ENCODE measurements at regions not wholly inside any gene's neighbourhood (a gene's known extent, or its start where the extent isn't known, plus 50 kb on each side); places are given as distances from the start of the nearest gene placed in this dataset.

- Histone ChIP-seq H3K4me3 (no peak overlapping the region), H3K27ac (no peak overlapping the region), H3K4me1 (no peaks in the 10 kb centered on the region), H3K36me3 (no peaks in the 10 kb centered on the region), H3K27me3 (no peaks in the 10 kb centered on the region), H3K9me3 (no peaks in the 10 kb centered on the region)
- TF ChIP-seq POLR2AphosphoS5 (IDR thresholded peaks at IDR 0.05) (no peak), POLR2A (IDR thresholded peaks at IDR 0.05) (no peak), EP300 (IDR thresholded peaks at IDR 0.05) (no peak), CTCF (IDR thresholded peaks at IDR 0.05) (no peak)
- 96% methylated on average over 4 to 7 of the region's 7 CpGs for WGBS, 2 donors
- ATAC-seq (ENCODE audit: low FRiP score in 2 of 2) (no peak), DNase-seq (peak in 1 of 2 donors; percentile 32)
These were observed 111.5 kb downstream of the TTC32 start for GRCh38 chr2:19790291-19790690.

GRCh38 chr2:19787134-19787533, 114.6 kb downstream of the TTC32 start:
- ATAC-seq (ENCODE audit: low FRiP score in 2 of 2) (no peak), DNase-seq (no peak)
- Histone ChIP-seq H3K4me3 (no peak overlapping the region), H3K27me3 (no peaks in the 10 kb centered on the region), H3K27ac (no peak overlapping the region), H3K36me3 (no peaks in the 10 kb centered on the region), H3K4me1 (no peaks in the 10 kb centered on the region), H3K9me3 (no peaks in the 10 kb centered on the region)
- 75 to 80% methylated on average over 11 of the region's 11 CpGs for WGBS, 2 donors
- TF ChIP-seq EP300 (IDR thresholded peaks at IDR 0.05) (no peak), POLR2A (IDR thresholded peaks at IDR 0.05) (no peak), POLR2AphosphoS5 (IDR thresholded peaks at IDR 0.05) (no peak), CTCF (IDR thresholded peaks at IDR 0.05) (no peak)

- no peak overlapping the region for H3K27ac ChIP-seq
- H3K27me3 ChIP-seq = no peaks in the 10 kb centered on the region
- H3K4me1 ChIP-seq = no peaks in the 10 kb centered on the region
- no peaks in the 10 kb centered on the region for H3K36me3 ChIP-seq
- 78 to 83% methylated on average over 5 of the region's 5 CpGs for WGBS, 2 donors
- peak in 1 of 2 donors; percentile 43 for ATAC-seq (ENCODE audit: low FRiP score in 2 of 2)
- DNase-seq = no peak
- H3K4me3 ChIP-seq = no peak overlapping the region
- H3K9me3 ChIP-seq = no peaks in the 10 kb centered on the region
- no peak for TF ChIP-seq CTCF (IDR thresholded peaks at IDR 0.05)
- no peak for TF ChIP-seq EP300 (IDR thresholded peaks at IDR 0.05)
- TF ChIP-seq POLR2AphosphoS5 (IDR thresholded peaks at IDR 0.05) = no peak
- TF ChIP-seq POLR2A (IDR thresholded peaks at IDR 0.05) = no peak
These were observed 115.2 kb downstream of the TTC32 start for GRCh38 chr2:19786408-19787058.

- H3K36me3 ChIP-seq = no peaks in the 10 kb centered on the region
- H3K27me3 ChIP-seq = no peaks in the 10 kb centered on the region
- H3K9me3 ChIP-seq = no peaks in the 10 kb centered on the region
- H3K27ac ChIP-seq = no peak overlapping the region
- no peak overlapping the region for H3K4me3 ChIP-seq
- 83 to 88% methylated on average over 4 of the region's 4 CpGs for WGBS, 2 donors
- ATAC-seq (ENCODE audit: low FRiP score in 2 of 2) = no peak
- no peaks in the 10 kb centered on the region for H3K4me1 ChIP-seq
- DNase-seq = no peak
- TF ChIP-seq EP300 (IDR thresholded peaks at IDR 0.05) (no peak), CTCF (IDR thresholded peaks at IDR 0.05) (no peak), POLR2A (IDR thresholded peaks at IDR 0.05) (no peak), POLR2AphosphoS5 (IDR thresholded peaks at IDR 0.05) (no peak)
These were observed 115.9 kb downstream of the TTC32 start for GRCh38 chr2:19785867-19786266.

- 86 to 88% methylated on average over 7 of the region's 7 CpGs for WGBS, 2 donors
- H3K4me1 ChIP-seq = no peaks in the 10 kb centered on the region
- H3K4me3 ChIP-seq = no peak overlapping the region
- TF ChIP-seq POLR2A (IDR thresholded peaks at IDR 0.05) = no peak
- no peak for TF ChIP-seq CTCF (IDR thresholded peaks at IDR 0.05)
- TF ChIP-seq EP300 (IDR thresholded peaks at IDR 0.05) = no peak
- TF ChIP-seq POLR2AphosphoS5 (IDR thresholded peaks at IDR 0.05) = no peak
- ATAC-seq (ENCODE audit: low FRiP score in 2 of 2) (no peak), DNase-seq (no peak)
- H3K27ac ChIP-seq = no peak overlapping the region
- no peaks in the 10 kb centered on the region for H3K36me3 ChIP-seq
- H3K27me3 ChIP-seq = no peaks in the 10 kb centered on the region
- H3K9me3 ChIP-seq = no peaks in the 10 kb centered on the region
These were observed 116.3 kb downstream of the TTC32 start for GRCh38 chr2:19785447-19785846.

Measured in upper lobe of left lung (tissue), 6 donors.